Ishikawa (cell line): ENCODE measurements at regions not wholly inside any gene's neighbourhood (a gene's known extent, or its start where the extent isn't known, plus 50 kb on each side); places are given as distances from the start of the nearest gene placed in this dataset.

ENCODE experiments used
- CEBPB ChIP-seq: IDR thresholded peaks from 2 replicates; pipeline ENCODE4 v1.6.1; 2012
- CREB1 ChIP-seq: IDR thresholded peaks from 2 replicates; pipeline ENCODE4 v1.6.1; 2012; ENCODE audit warnings: low read depth
- EGR1 ChIP-seq: IDR thresholded peaks from 2 replicates; pipeline ENCODE4 v1.6.1; 2012
- EP300 ChIP-seq: IDR thresholded peaks from 2 replicates; pipeline ENCODE4 v1.6.1; 2012; ENCODE audit warnings: borderline replicate concordance
- FOXM1 ChIP-seq: IDR thresholded peaks from 2 replicates; pipeline ENCODE4 v1.6.1; 2012; ENCODE audit warnings: low read depth, borderline replicate concordance
- MAX ChIP-seq: IDR thresholded peaks from 2 replicates; pipeline ENCODE4 v1.6.1; 2012
- NFIC ChIP-seq: IDR thresholded peaks from 2 replicates; pipeline ENCODE4 v1.6.1; 2012
- RAD21 ChIP-seq: IDR thresholded peaks from 2 replicates; pipeline ENCODE4 v1.6.1; 2012; ENCODE audit warnings: low read depth
- REST ChIP-seq: IDR thresholded peaks from 2 replicates; pipeline ENCODE4 v1.6.1; 2012; ENCODE audit warnings: low read depth, mild to moderate bottlenecking
- TAF1 ChIP-seq: IDR thresholded peaks from 2 replicates; pipeline ENCODE4 v1.6.1; 2012; ENCODE audit warnings: low read depth, mild to moderate bottlenecking
- TCF12 ChIP-seq: IDR thresholded peaks from 2 replicates; pipeline ENCODE4 v1.6.1; 2012; ENCODE audit warnings: low read depth
- TEAD4 ChIP-seq: IDR thresholded peaks from 2 replicates; pipeline ENCODE4 v1.6.1; 2012
- USF1 ChIP-seq: IDR thresholded peaks from 2 replicates; pipeline ENCODE4 v1.6.1; 2012
- YY1 ChIP-seq: IDR thresholded peaks from 2 replicates; pipeline ENCODE4 v1.6.1; 2012; ENCODE audit warnings: low read depth
- ZBTB7A ChIP-seq: IDR thresholded peaks from 2 replicates; pipeline ENCODE4 v1.6.1; 2012; ENCODE audit warnings: low read depth

- TF ChIP-seq CREB1: no peak
- no peak for TF ChIP-seq RAD21
- TF ChIP-seq CEBPB: no peak
- no peak for TF ChIP-seq EP300
- no peak for TF ChIP-seq TCF12
- TF ChIP-seq NFIC: no peak
- no peak for TF ChIP-seq REST
- TF ChIP-seq FOXM1: no peak
- no peak for TF ChIP-seq EGR1
- TF ChIP-seq MAX: no peak
Measured at GRCh38 chr2:133790711-133791110, 222.4 kb upstream of the NCKAP5 start.

GRCh38 chr2:133791191-133791590 is 222.9 kb upstream of the NCKAP5 start:
- TF ChIP-seq TAF1: no peak
- no peak for TF ChIP-seq TEAD4
- TF ChIP-seq EP300: no peak
- no peak for TF ChIP-seq FOXM1
- TF ChIP-seq ZBTB7A: no peak
- TF ChIP-seq USF1: no peak

- no peak for TF ChIP-seq FOXM1
- no peak for TF ChIP-seq ZBTB7A
- no peak for TF ChIP-seq YY1
- no peak for TF ChIP-seq EP300
Measured at GRCh38 chr2:133792223-133792622, 224.0 kb upstream of the NCKAP5 start.

GRCh38 chr2:133794114-133794513 is 225.9 kb upstream of the NCKAP5 start:
- TF ChIP-seq CREB1 (no peak), EGR1 (no peak), YY1 (no peak), REST (no peak), CEBPB (no peak), TCF12 (no peak), ZBTB7A (no peak), NFIC (no peak), USF1 (no peak), MAX (no peak), FOXM1 (no peak), RAD21 (no peak), TEAD4 (no peak), TAF1 (no peak), EP300 (no peak)

- TF ChIP-seq REST (no peak), TAF1 (no peak), USF1 (no peak), MAX (no peak), TCF12 (no peak), CREB1 (no peak), RAD21 (no peak), FOXM1 (no peak), EP300 (no peak), TEAD4 (no peak), YY1 (no peak), CEBPB (no peak), NFIC (no peak)
Measured at GRCh38 chr2:133801946-133802345, 233.7 kb upstream of the NCKAP5 start.
